HEK293 (cell line): ENCODE measurements at regions not wholly inside any gene's neighbourhood (a gene's known extent, or its start where the extent isn't known, plus 50 kb on each side); places are given as distances from the start of the nearest gene placed in this dataset.

Experiments
- CTCF ChIA-PET: fragments of 350-600 bp; formaldehyde crosslinking; extraction: SDS; loops from one replicate; lab custom pipeline; 2021; ENCODE audit warnings: antibody characterized with exemption; lab: Yijun Ruan, JAX
- POLR2A ChIA-PET: fragments of 300-600 bp; formaldehyde crosslinking; extraction: SDS; loops from one replicate; lab custom pipeline; 2020; ENCODE audit warnings: antibody characterized with exemption, inconsistent platforms; lab: Yijun Ruan, JAX
- H3K27ac ChIP-seq: fragments of 200-500 bp; sonication (Bioruptor generic); 2 replicates; pipeline ENCODE4 v1.5.1; 2014; ENCODE audit warnings: low read depth, low read length, control low read depth, inconsistent platforms; ENCODE audit errors: extremely low read depth
- H3K36me3 ChIP-seq, 2 experiments: fragments of 200-500 bp in 1 of 2; sonication (Bioruptor generic) in 1 of 2; 1 replicate in 1 of 2; 2 replicates in 1 of 2; pipeline ENCODE4 v1.5.1; 2014 to 2017; ENCODE audit warnings: inconsistent platforms in 2 of 2, low read length in 2 of 2; ENCODE audit not compliant: control insufficient read depth in 2 of 2, insufficient read depth in 1 of 2
- H3K4me1 ChIP-seq: fragments of 200-500 bp; sonication (Bioruptor generic); 2 replicates; pipeline ENCODE4 v1.5.1; 2014; ENCODE audit warnings: mild to moderate bottlenecking, low read length, inconsistent platforms; ENCODE audit not compliant: control insufficient read depth, insufficient read depth
- H3K4me3 ChIP-seq: 2 replicates; pipeline ENCODE4 v1.5.1; 2011; ENCODE audit warnings: low read depth, mild to moderate bottlenecking, control low read depth, low read length, moderate library complexity
- H3K9me3 ChIP-seq: fragments of 200-500 bp; sonication (Bioruptor generic); 2 replicates; pipeline ENCODE4 v1.5.1; 2014; ENCODE audit warnings: low read depth, low read length, inconsistent platforms; ENCODE audit not compliant: control insufficient read depth, insufficient read depth
- KLF10 ChIP-seq: fragments of 450-650 bp; IDR thresholded peaks from 2 replicates; pipeline ENCODE4 v1.5.1; 2018; ENCODE audit warnings: missing biosample characterization, mild to moderate bottlenecking, missing genetic modification characterization
- ZBTB20 ChIP-seq: fragments of 450-650 bp; formaldehyde crosslinking; IDR thresholded peaks from 2 replicates; pipeline ENCODE4 v1.5.1; 2016; ENCODE audit warnings: missing biosample characterization, missing genetic modification characterization
- ZBTB8A ChIP-seq: fragments of 450-650 bp; formaldehyde crosslinking; IDR thresholded peaks from 2 replicates; pipeline ENCODE4 v1.5.1; 2016; ENCODE audit warnings: missing biosample characterization, missing genetic modification characterization
- ZNF292 ChIP-seq: fragments of 450-650 bp; formaldehyde crosslinking; IDR thresholded peaks from 2 replicates; pipeline ENCODE4 v1.5.1; 2016; ENCODE audit warnings: low read depth, missing biosample characterization, missing genetic modification characterization, borderline replicate concordance
- ZNF37A ChIP-seq: fragments of 450-650 bp; IDR thresholded peaks from 2 replicates; pipeline ENCODE4 v1.5.1; 2018; ENCODE audit warnings: missing biosample characterization, missing genetic modification characterization
- ZNF660 ChIP-seq: fragments of 450-650 bp; IDR thresholded peaks from 2 replicates; pipeline ENCODE4 v1.5.1; 2018; ENCODE audit warnings: missing biosample characterization, mild to moderate bottlenecking, missing genetic modification characterization
- TF ChIP-seq, protein P1 (sequence below): fragments of 450-650 bp; formaldehyde crosslinking; IDR thresholded peaks from 2 replicates; pipeline ENCODE4 v1.5.1; 2016; ENCODE audit warnings: missing biosample characterization, missing genetic modification characterization
- TF ChIP-seq, protein P2 (sequence below): fragments of 450-650 bp; IDR thresholded peaks from 2 replicates; pipeline ENCODE4 v1.5.1; 2018; ENCODE audit warnings: missing biosample characterization, mild to moderate bottlenecking, missing genetic modification characterization
- TF ChIP-seq, protein P3 (sequence below): fragments of 450-650 bp; formaldehyde crosslinking; optimal IDR thresholded peaks from 2 replicates; pipeline ENCODE3; 2016; ENCODE audit warnings: missing biosample characterization, mild to moderate bottlenecking, missing genetic modification characterization
- TF ChIP-seq, protein P4 (sequence below): fragments of 450-650 bp; formaldehyde crosslinking; IDR thresholded peaks from 2 replicates; pipeline ENCODE4 v1.5.1; 2016; ENCODE audit warnings: missing biosample characterization, missing genetic modification characterization, borderline replicate concordance

DNA sequence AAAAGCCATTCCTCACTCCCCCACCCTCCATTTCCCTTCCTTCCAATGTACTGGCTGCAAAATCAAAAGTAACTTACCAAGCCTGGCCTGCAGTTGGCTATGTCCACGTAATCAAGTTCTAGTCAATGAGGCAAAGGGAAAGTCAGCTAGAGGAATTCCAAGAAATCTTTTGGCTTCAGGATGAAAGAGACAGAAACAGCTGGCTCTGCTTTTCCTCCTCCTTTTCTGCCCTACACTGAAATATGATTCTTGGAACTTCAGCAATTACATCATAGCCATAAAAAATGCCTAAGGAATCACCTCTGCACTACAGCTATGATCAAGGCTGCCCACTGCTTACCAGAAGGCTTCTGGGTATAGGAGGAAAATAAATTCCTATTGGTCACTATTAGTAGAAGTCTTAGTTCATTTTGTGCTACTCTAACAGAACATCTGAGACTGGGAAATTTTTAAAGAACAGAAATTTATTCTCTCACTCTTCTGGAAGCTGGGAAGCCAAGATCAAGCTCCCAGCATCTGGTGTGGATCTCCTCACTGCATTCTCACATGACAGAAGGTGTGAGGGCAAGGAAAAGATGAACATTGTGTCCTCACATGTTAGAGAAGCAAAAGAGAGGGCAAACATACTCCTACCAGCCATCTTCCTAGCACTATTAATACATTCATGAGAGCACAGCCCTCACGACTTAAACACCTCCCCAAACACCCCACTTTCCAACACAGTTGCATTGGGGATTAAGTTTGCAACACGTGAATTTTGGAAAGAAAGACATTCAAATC, 219.9 kb downstream of the TMX3 start (continued):
- TF ChIP-seq, protein P1, sequence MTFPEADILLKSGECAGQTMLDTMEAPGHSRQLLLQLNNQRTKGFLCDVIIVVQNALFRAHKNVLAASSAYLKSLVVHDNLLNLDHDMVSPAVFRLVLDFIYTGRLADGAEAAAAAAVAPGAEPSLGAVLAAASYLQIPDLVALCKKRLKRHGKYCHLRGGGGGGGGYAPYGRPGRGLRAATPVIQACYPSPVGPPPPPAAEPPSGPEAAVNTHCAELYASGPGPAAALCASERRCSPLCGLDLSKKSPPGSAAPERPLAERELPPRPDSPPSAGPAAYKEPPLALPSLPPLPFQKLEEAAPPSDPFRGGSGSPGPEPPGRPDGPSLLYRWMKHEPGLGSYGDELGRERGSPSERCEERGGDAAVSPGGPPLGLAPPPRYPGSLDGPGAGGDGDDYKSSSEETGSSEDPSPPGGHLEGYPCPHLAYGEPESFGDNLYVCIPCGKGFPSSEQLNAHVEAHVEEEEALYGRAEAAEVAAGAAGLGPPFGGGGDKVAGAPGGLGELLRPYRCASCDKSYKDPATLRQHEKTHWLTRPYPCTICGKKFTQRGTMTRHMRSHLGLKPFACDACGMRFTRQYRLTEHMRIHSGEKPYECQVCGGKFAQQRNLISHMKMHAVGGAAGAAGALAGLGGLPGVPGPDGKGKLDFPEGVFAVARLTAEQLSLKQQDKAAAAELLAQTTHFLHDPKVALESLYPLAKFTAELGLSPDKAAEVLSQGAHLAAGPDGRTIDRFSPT (tag by site-specific recombination): no peak
- no peak for TF ChIP-seq ZNF660
- no peak for TF ChIP-seq ZBTB20
- no peak for TF ChIP-seq KLF10 (tag by site-specific recombination)
- TF ChIP-seq, protein P2, sequence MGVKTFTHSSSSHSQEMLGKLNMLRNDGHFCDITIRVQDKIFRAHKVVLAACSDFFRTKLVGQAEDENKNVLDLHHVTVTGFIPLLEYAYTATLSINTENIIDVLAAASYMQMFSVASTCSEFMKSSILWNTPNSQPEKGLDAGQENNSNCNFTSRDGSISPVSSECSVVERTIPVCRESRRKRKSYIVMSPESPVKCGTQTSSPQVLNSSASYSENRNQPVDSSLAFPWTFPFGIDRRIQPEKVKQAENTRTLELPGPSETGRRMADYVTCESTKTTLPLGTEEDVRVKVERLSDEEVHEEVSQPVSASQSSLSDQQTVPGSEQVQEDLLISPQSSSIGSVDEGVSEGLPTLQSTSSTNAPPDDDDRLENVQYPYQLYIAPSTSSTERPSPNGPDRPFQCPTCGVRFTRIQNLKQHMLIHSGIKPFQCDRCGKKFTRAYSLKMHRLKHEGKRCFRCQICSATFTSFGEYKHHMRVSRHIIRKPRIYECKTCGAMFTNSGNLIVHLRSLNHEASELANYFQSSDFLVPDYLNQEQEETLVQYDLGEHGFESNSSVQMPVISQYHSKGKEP (tag by site-specific recombination): no peak
- TF ChIP-seq, protein P3, sequence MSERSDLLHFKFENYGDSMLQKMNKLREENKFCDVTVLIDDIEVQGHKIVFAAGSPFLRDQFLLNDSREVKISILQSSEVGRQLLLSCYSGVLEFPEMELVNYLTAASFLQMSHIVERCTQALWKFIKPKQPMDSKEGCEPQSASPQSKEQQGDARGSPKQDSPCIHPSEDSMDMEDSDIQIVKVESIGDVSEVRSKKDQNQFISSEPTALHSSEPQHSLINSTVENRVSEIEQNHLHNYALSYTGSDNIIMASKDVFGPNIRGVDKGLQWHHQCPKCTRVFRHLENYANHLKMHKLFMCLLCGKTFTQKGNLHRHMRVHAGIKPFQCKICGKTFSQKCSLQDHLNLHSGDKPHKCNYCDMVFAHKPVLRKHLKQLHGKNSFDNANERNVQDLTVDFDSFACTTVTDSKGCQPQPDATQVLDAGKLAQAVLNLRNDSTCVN (tag by site-specific recombination): no peak
- no peak for TF ChIP-seq ZNF292 (tag by site-specific recombination)

DNA sequence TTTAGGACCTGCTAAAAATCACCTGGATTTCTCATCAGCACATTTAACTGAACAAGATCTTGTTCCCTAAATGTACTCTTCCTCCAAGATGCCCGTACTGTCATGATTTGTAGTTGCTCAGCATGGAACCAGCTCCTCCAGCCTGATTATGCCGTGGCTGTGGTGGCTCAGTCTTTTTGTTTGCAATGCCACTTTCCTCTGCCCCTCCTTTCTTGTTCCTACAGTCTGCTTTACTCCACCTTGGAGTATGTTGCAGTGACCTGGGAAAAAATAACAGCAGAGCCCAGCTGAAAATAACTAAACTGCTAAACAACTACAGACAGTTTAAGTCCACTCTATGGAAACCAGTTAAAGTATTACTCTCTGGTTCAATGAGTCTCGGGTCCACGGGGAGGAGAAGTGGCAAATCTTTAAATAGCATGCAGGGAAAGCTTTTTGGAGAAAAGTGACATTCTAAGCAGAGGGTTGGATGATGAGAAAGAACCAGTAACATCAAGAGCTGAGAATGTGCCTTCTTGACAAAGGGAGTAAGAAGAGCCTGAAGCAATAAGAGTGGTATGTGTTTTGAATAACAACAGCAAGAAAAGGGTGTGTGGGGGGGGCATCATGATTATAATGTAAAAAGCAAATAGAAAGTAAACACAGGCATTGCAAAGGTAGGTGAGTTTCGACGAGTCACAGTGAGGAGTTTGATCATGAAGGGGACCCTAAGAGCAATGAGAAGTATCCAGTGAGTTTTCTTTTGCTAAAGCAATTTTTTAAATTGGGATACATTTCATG, 225.7 kb downstream of the TMX3 start:
- CTCF ChIA-PET: no interaction called here

More for the DNA sequence above, 225.7 kb downstream of the TMX3 start:
- TF ChIP-seq ZBTB8A (tag by site-specific recombination) (no peak), ZNF37A (no peak)
- TF ChIP-seq, protein P4, sequence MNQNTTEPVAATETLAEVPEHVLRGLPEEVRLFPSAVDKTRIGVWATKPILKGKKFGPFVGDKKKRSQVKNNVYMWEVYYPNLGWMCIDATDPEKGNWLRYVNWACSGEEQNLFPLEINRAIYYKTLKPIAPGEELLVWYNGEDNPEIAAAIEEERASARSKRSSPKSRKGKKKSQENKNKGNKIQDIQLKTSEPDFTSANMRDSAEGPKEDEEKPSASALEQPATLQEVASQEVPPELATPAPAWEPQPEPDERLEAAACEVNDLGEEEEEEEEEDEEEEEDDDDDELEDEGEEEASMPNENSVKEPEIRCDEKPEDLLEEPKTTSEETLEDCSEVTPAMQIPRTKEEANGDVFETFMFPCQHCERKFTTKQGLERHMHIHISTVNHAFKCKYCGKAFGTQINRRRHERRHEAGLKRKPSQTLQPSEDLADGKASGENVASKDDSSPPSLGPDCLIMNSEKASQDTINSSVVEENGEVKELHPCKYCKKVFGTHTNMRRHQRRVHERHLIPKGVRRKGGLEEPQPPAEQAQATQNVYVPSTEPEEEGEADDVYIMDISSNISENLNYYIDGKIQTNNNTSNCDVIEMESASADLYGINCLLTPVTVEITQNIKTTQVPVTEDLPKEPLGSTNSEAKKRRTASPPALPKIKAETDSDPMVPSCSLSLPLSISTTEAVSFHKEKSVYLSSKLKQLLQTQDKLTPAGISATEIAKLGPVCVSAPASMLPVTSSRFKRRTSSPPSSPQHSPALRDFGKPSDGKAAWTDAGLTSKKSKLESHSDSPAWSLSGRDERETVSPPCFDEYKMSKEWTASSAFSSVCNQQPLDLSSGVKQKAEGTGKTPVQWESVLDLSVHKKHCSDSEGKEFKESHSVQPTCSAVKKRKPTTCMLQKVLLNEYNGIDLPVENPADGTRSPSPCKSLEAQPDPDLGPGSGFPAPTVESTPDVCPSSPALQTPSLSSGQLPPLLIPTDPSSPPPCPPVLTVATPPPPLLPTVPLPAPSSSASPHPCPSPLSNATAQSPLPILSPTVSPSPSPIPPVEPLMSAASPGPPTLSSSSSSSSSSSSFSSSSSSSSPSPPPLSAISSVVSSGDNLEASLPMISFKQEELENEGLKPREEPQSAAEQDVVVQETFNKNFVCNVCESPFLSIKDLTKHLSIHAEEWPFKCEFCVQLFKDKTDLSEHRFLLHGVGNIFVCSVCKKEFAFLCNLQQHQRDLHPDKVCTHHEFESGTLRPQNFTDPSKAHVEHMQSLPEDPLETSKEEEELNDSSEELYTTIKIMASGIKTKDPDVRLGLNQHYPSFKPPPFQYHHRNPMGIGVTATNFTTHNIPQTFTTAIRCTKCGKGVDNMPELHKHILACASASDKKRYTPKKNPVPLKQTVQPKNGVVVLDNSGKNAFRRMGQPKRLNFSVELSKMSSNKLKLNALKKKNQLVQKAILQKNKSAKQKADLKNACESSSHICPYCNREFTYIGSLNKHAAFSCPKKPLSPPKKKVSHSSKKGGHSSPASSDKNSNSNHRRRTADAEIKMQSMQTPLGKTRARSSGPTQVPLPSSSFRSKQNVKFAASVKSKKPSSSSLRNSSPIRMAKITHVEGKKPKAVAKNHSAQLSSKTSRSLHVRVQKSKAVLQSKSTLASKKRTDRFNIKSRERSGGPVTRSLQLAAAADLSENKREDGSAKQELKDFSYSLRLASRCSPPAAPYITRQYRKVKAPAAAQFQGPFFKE (tag by site-specific recombination): no peak
- H3K27ac ChIP-seq: no peak overlapping the region
- POLR2A ChIA-PET: interaction anchor here (0.6 kb wide), 1 partner anchor 667 kb away, joined by 3 read pairs; no protein-coding TSS in a partner anchor
- no peaks in the 10 kb centered on the region for H3K4me1 ChIP-seq
- no peaks in the 10 kb centered on the region for H3K36me3 ChIP-seq
- H3K4me3 ChIP-seq: no peak overlapping the region
- H3K9me3 ChIP-seq: no peaks in the 10 kb centered on the region
